IPS-18c (cell line): ENCODE measurements at regions not wholly inside any gene's neighbourhood (a gene's known extent, or its start where the extent isn't known, plus 50 kb on each side); places are given as distances from the start of the nearest gene placed in this dataset.

Experiments used
- H3K4me3 ChIP-seq: 2 replicates; pipeline ENCODE4 v1.7.0; 2013; ENCODE audit warnings: low read depth, mild to moderate bottlenecking, low read length, moderate library complexity; ENCODE audit not compliant: insufficient read depth
- H3K9me3 ChIP-seq: one replicate; pipeline ENCODE4 v1.6.1; 2013; ENCODE audit warnings: mild to moderate bottlenecking, low read length, moderate library complexity; ENCODE audit not compliant: control insufficient read depth, insufficient read depth

GRCh38 chr11:70872299-70872698 lies 380.1 kb downstream of the SHANK2 start:
- Histone ChIP-seq H3K9me3 (peaks cover 2% of the 10 kb centered on the region), H3K4me3 (no peak overlapping the region)

- H3K4me3 ChIP-seq, result no peak overlapping the region; the same call in 1 of the 2 replicates
- H3K9me3 ChIP-seq, result peaks cover 2% of the 10 kb centered on the region
These were observed 379.2 kb downstream of the SHANK2 start for GRCh38 chr11:70872955-70873735.

DNA sequence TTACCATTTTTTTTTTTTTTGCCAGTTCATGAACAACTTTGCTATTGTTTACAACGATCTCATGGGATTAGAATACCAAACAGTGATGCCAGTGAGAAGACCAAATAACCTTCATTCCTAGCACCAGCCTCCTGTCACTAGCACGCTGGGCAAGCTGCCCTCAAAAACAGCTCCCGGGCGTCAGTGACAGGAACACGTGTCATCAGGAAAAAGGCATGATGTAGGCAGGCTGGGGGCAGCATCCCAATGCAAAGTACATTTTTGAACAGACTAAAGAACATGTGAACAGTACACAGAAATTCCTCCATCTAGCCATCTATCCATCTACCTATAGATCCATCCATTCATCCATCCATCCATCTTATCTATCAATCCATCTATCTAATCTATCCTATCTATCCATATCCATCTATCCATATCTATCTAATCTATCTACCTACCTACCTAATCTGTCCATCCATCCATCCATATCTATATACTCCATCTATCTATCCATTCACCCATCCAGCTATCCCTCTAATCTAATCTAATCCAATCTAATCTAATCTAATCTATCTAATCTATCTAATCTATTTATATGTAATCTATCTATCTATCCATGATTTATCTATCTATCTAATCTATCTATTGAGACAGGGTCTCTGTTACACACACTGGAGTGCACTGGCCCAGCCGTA lies 378.5 kb downstream of the SHANK2 start:
- peaks cover 2% of the 10 kb centered on the region for H3K9me3 ChIP-seq

GRCh38 chr11:70876685-70877084 lies 375.7 kb downstream of the SHANK2 start:
- no peak overlapping the region for H3K4me3 ChIP-seq
- H3K9me3 ChIP-seq, result peaks cover 2% of the 10 kb centered on the region

More for the DNA sequence above, 378.5 kb downstream of the SHANK2 start:
- no peak overlapping the region for H3K4me3 ChIP-seq

DNA sequence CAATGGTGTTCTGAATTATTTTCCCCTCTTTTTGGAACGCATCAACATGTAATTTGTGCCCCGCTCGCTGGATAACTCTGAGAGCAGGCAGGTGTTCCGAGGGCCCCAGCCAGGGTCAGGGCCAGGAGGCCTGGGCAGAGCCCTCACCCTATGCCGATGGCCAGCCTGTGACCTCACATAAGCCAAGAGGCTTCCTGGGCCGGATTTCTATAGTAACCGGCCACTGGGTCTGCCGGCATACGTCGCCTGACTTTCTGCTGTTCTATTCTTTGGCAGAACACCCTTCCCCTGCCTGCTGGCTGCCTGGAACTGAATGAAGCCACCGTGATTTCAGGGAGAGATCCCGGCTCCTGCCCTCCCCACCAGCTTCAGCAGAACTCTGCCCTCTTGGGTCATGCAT lies 375.2 kb downstream of the SHANK2 start:
- peaks cover 2% of the 10 kb centered on the region for H3K9me3 ChIP-seq
- H3K4me3 ChIP-seq, result no peak overlapping the region

- no peak overlapping the region for H3K4me3 ChIP-seq
These were observed 374.0 kb downstream of the SHANK2 start for GRCh38 chr11:70878366-70878765.

DNA sequence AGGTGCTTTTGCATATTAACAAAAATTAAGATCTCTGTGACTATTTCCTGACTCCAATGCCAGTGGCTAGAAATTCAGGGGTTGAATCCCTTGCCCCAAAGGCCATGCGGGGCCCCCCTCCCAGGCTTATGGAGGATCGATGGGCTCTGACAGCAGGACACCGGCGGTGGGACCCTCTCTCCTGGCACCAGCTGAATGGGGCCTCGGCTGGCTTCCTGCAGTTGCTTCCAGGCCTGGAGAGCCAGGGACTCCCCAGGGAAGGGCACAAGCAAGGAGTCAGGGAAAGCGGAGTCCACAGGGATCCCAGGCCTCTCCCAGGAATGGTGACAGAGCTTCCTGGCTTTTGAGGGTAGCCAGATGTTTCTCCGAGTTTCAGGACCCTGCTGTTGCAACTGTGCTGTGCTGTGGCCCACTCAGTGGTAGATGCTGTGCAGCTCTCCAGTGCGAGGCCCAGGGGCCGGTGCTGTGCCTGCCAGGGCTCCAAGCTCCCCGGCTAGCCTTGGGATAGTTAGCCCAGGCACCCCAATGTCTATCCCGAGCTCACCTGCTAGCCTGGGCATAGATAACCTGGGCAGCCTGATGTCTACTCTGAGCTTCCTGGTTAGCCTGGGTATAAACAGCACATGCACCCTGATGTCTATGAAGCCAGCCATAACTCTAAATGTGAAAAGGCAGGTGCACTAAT lies 372.6 kb downstream of the SHANK2 start:
- no peak overlapping the region for H3K4me3 ChIP-seq
- H3K9me3 ChIP-seq, result no peaks in the 10 kb centered on the region

More at GRCh38 chr11:70878366-70878765, 374.0 kb downstream of the SHANK2 start:
- H3K9me3 ChIP-seq, result no peaks in the 10 kb centered on the region

GRCh38 chr11:70880416-70880815 lies 372.0 kb downstream of the SHANK2 start:
- Histone ChIP-seq H3K4me3 (no peak overlapping the region), H3K9me3 (no peaks in the 10 kb centered on the region)

GRCh38 chr11:70881948-70882715 lies 370.2 kb downstream of the SHANK2 start:
- H3K9me3 ChIP-seq, result no peaks in the 10 kb centered on the region
- no peak overlapping the region for H3K4me3 ChIP-seq

GRCh38 chr11:70882716-70883085 lies 369.7 kb downstream of the SHANK2 start:
- Histone ChIP-seq H3K9me3 (no peaks in the 10 kb centered on the region), H3K4me3 (no peak overlapping the region)

GRCh38 chr11:70883323-70883940 lies 368.9 kb downstream of the SHANK2 start:
- no peak overlapping the region for H3K4me3 ChIP-seq
- no peaks in the 10 kb centered on the region for H3K9me3 ChIP-seq

GRCh38 chr11:70883973-70884623 lies 368.3 kb downstream of the SHANK2 start:
- Histone ChIP-seq H3K4me3 (no peak overlapping the region), H3K9me3 (no peaks in the 10 kb centered on the region)

DNA sequence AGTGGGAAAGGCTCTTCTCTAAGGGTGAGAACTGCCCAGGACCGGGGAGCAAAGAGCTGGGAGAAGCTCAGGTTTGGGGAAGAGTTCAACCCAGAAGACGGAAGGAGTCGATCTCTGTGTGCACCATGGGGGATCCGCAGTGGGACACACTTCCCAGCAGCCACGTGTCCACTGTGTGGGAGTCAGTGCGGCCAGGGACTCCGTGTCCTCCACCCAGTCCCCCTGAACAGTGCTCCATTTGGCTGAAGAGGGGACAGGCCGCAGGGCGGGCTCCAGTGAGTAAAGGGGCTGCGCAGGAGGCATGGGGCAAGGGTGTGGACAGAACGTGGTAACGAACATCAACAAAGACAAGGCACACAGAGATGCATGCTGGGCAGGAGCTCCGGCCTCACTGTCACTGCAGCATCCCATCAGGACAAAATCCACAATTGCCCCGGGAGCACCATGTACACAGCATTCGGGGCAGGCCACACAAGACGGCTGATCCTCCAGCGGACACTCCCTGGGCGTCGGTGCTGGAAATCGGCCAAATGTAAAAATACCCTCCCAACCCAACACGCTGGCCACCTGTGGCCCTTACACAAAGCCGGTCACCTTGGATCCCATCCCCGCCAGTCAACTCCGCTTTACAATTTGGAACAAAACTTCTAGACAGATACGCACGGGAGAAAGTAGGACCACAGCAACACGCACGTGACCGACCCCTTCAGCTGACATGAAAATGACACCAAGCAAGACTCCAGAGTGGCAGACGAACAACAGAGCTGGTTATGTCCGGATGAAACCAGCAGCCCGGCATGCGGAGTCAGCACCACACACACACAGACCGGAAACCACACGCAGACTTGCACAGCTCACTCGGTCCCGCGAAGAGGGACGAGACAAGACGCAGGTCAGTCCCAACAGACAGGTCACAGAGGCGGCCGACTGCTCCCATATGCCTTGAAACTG lies 366.8 kb downstream of the SHANK2 start:
- peaks cover 5% of the 10 kb centered on the region for H3K9me3 ChIP-seq

GRCh38 chr11:70886256-70886655 lies 366.1 kb downstream of the SHANK2 start:
- Histone ChIP-seq H3K9me3 (peaks cover 5% of the 10 kb centered on the region), H3K4me3 (no peak overlapping the region)

More for the DNA sequence above, 366.8 kb downstream of the SHANK2 start:
- no peak overlapping the region for H3K4me3 ChIP-seq

GRCh38 chr11:70886676-70887541 lies 365.5 kb downstream of the SHANK2 start:
- peaks cover 5% of the 10 kb centered on the region for H3K9me3 ChIP-seq
- H3K4me3 ChIP-seq, result no peak overlapping the region
